ENCODE measurements at regions not wholly inside any gene's neighbourhood (a gene's known extent, or its start where the extent isn't known, plus 50 kb on each side); places are given as distances from the start of the nearest gene placed in this dataset.

DNA sequence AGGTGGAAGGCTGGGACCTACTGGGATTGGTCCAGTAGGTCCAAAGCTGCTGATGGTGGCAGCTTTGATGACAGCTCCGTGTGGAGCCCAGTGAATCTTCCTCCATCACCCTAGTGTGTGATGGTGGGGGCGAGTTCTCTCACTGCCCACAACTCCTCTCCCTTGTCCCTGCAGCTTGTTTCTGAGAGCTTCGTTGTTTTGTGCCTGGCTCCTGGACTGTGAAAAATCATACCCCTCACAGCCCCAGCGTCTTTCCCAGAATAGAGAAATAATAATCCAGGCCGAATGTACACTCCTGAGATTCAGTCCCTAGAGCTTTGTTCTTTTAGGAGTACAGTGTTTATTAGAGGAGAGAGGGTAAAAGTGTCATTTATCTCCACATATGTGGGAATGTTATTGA lies 372.2 kb downstream of the ENC1 start:
- SMC1A ChIA-PET (ENCODE audit: uncharacterized antibody, unreplicated experiment): interaction anchor here (2.9 kb wide), 1 partner anchor 10 kb away, joined by 9 read pairs; no protein-coding TSS in a partner anchor
- H3K36me3 ChIP-seq (ENCODE audit: control insufficient read depth in 2 of 2, insufficient read depth in 2 of 2, low read length in 1 of 2): no peaks in the 10 kb centered on the region
- DNase-seq (ENCODE audit: low read depth, low spot score) (no peak), FAIRE-seq (no peak), ATAC-seq (no peak)
- in situ Hi-C loops (cut with MboI): no loop called here
- POLR2A ChIA-PET: no interaction called here
- no peak overlapping the region for H3K4me2 ChIP-seq (ENCODE audit: control insufficient read depth, insufficient read depth)
- H3K79me2 ChIP-seq (ENCODE audit: control insufficient read depth, insufficient read depth, low read length): no peaks in the 10 kb centered on the region
- no peaks in the 10 kb centered on the region for H3K4me1 ChIP-seq (ENCODE audit: control insufficient read depth, insufficient read depth, low read length)
- no peak for TF ChIP-seq HDGF (IDR thresholded peaks at IDR 0.05)
- TF ChIP-seq ATF7 (IDR thresholded peaks at IDR 0.05; ENCODE audit: low read depth): no peak
- no peak for TF ChIP-seq TCF3 (IDR thresholded peaks at IDR 0.05; ENCODE audit: borderline replicate concordance, insufficient read depth, low read depth, low read length)
- TF ChIP-seq ZBED1 (IDR thresholded peaks at IDR 0.05; ENCODE audit: borderline replicate concordance): no peak
- no peak for TF ChIP-seq BCL11A (IDR thresholded peaks at IDR 0.05; ENCODE audit: low read depth, low read length)
- no peak for TF ChIP-seq EED (IDR thresholded peaks at IDR 0.05; ENCODE audit: low read depth)
- TF ChIP-seq ZNF384 (IDR thresholded peaks at IDR 0.05; ENCODE audit: borderline replicate concordance, low read depth, low read length): no peak
- TF ChIP-seq GATAD2B (conservative IDR thresholded peaks at IDR 0.05; ENCODE audit: low read depth): no peak
- no peak for TF ChIP-seq NR2F1 (conservative IDR thresholded peaks at IDR 0.05)
- no peak for TF ChIP-seq HCFC1 (IDR thresholded peaks at IDR 0.05; ENCODE audit: low read length)
- no peak for TF ChIP-seq NR2C2 (IDR thresholded peaks at IDR 0.05; ENCODE audit: borderline replicate concordance, control insufficient read depth, insufficient read length, low read depth)
- TF ChIP-seq JUNB (IDR thresholded peaks at IDR 0.05): no peak
- TF ChIP-seq, protein P1, sequence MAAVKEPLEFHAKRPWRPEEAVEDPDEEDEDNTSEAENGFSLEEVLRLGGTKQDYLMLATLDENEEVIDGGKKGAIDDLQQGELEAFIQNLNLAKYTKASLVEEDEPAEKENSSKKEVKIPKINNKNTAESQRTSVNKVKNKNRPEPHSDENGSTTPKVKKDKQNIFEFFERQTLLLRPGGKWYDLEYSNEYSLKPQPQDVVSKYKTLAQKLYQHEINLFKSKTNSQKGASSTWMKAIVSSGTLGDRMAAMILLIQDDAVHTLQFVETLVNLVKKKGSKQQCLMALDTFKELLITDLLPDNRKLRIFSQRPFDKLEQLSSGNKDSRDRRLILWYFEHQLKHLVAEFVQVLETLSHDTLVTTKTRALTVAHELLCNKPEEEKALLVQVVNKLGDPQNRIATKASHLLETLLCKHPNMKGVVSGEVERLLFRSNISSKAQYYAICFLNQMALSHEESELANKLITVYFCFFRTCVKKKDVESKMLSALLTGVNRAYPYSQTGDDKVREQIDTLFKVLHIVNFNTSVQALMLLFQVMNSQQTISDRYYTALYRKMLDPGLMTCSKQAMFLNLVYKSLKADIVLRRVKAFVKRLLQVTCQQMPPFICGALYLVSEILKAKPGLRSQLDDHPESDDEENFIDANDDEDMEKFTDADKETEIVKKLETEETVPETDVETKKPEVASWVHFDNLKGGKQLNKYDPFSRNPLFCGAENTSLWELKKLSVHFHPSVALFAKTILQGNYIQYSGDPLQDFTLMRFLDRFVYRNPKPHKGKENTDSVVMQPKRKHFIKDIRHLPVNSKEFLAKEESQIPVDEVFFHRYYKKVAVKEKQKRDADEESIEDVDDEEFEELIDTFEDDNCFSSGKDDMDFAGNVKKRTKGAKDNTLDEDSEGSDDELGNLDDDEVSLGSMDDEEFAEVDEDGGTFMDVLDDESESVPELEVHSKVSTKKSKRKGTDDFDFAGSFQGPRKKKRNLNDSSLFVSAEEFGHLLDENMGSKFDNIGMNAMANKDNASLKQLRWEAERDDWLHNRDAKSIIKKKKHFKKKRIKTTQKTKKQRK (IDR thresholded peaks at IDR 0.05; ENCODE audit: low read depth, low read length): no peak
- no peak for TF ChIP-seq ZNF592 (IDR thresholded peaks at IDR 0.05)
- TF ChIP-seq CREM (IDR thresholded peaks at IDR 0.05; ENCODE audit: low read depth): no peak
- TF ChIP-seq RBBP5 (conservative IDR thresholded peaks at IDR 0.05): no peak
- no peak for TF ChIP-seq NRF1 (conservative IDR thresholded peaks at IDR 0.05; ENCODE audit: low read depth, low read length)
- no peak for TF ChIP-seq RELB (IDR thresholded peaks at IDR 0.05; ENCODE audit: low read depth)
- no peak for TF ChIP-seq NFXL1 (IDR thresholded peaks at IDR 0.05; ENCODE audit: borderline replicate concordance)
- intact Hi-C loops (cut with micrococcal nuclease; ENCODE audit: unreplicated experiment): no loop called here
- no peak overlapping the region for H3K4me3 ChIP-seq
- RAD21 ChIA-PET (ENCODE audit: unreplicated experiment): no interaction called here
- no peaks in the 10 kb centered on the region for H3K9me3 ChIP-seq (replicated peaks; ENCODE audit: control insufficient read depth, insufficient read depth, low read length)
- WGBS (ENCODE audit: insufficient coverage, insufficient replicate concordance, low lambda C conversion rate, missing lambda C conversion rate): 9% methylated on average over 5 of the region's 5 CpGs
- BruUV-seq (replicated peaks): no TSS peak
- H2AFZ ChIP-seq (ENCODE audit: control insufficient read depth, low read depth, low read length): no peak overlapping the region
- CTCF ChIA-PET: no interaction called here
- no peaks in the 10 kb centered on the region for H3K27me3 ChIP-seq (replicated peaks in 1 of 2; ENCODE audit: control insufficient read depth in 2 of 2, insufficient read depth in 2 of 2, low read length in 1 of 2)
- H3K9ac ChIP-seq (ENCODE audit: control insufficient read depth, insufficient read depth, low read length): no peak overlapping the region
- no peak overlapping the region for H3K27ac ChIP-seq (ENCODE audit: control insufficient read depth, insufficient read depth)
- H4K20me1 ChIP-seq (ENCODE audit: control insufficient read depth, insufficient read depth): no peaks in the 10 kb centered on the region
